ENCODE measurements at regions not wholly inside any gene's neighbourhood (a gene's known extent, or its start where the extent isn't known, plus 50 kb on each side); places are given as distances from the start of the nearest gene placed in this dataset.
"Not testable (repeated sequence)": the region's sequence is repeated elsewhere in the genome, so short reads cannot be mapped to it uniquely, and the experiment has no call there.

DNA sequence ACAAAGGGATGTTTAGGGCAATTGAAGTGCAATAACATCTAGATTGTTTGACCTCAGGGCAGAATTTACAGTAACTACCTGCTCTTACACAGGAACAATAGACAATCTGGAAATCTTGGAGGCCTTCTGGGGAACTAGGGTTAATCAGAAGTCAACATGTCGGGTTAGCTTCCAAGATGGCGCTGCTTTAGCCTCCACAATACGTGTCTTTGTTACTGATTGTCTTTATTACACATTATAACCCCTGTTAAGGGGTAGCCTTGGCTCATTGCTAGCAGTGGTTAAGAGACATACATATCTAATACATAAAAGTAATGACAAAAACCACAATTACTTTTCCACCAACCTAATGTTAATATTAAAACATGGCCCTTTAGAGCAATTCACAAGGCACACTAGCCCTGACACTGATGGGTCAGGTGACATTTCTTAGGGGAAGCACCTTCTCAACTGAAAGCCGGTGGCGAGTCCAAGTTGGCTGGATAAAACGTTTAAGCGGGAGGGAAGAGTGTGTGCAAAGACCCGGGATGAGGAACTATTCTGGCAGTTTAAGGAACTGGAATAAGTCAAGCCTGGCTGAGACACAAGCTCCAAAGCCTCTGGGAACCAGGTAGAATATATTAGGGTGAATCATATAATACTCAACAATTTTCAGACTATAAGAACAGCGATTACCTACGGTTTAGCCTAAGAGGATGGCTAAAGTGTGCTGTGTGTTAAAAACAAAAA is 236.9 kb downstream of the BCAS1 start:
- DNase-seq: no peak

GRCh38 chr20:53832499-53832898 is 237.9 kb downstream of the BCAS1 start:
- DNase-seq: no peak

DNA sequence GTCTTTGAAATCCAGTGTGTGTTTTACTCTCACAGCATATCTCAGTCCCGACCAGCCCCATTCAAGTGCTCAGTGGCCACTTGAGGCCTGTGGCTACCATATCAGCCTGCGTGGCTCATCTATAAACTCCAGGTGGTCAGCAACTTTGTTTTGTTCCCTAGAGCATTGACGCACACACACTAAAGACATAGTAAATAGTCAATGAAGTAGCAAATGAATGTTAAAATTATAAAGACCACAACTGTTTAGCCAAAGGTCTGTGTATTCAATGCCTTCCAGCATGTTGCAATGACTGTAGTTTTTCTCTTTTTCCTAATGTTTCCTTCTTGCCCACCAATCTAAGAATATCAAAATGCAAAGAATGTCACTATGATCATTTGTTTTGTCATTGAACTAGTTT is 238.2 kb upstream of the ZNF217 start:
- DNase-seq: no peak

- DNase-seq: no peak
Observed at GRCh38 chr20:53831228-53831627, 237.6 kb upstream of the ZNF217 start.

DNA sequence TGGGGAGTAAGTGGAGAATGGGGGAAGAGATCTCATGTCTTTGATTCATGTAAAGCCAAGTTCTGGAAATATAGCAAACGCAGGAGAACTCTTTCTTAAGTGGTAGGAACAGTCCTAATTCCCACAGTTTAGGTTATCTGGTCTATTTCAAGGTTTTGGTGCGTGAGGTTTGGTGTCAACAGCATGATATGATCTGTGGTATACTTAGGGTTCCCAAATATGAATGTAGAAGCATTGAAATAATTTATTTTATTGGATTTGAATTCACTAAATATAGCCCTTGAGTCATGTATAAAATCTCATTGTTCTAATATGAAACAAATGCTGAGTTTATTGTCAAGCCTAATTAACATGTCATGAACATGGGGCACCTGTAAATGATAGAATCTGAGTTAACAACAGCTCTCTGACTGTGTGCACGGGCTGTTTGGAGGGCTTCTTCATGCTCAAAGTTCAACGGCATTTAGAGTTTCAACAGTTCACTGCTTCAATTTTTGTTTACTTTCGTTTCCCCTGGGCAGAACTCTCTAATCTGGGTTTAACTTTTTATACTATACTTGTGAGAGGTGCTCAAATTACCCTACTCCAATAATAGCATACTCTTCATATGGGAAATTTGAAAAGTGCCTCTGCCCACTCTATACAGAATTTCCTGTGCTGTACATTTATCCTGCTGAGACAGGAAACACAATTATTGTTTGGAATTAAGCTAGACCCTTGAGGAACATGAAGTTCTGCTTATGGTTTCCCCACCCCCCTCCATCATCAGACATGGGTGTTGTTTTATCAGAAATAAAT is 236.3 kb upstream of the ZNF217 start:
- no peak for DNase-seq

DNA sequence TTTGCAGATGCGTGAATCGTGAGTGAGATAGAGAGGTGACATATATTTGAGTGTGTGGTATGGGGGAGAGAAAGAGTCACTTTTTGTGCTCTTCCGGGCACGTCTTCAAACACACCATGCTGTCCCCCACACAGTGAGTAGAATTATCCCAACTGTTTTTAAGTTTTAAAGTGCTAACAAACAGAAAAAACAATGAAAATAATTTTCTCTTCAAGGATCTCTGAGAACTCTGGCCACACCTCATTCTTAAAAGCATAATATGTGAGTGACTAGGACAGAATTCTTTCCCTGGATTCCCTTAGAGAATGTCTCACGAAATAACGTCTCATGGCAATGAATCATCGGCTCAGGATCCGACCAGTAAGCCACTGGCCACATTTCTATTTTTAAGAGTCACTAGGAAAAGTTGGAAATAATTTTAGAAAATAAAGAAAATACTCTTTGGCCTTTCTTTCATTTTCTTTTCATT is 235.7 kb upstream of the ZNF217 start:
- no peak for DNase-seq

DNA sequence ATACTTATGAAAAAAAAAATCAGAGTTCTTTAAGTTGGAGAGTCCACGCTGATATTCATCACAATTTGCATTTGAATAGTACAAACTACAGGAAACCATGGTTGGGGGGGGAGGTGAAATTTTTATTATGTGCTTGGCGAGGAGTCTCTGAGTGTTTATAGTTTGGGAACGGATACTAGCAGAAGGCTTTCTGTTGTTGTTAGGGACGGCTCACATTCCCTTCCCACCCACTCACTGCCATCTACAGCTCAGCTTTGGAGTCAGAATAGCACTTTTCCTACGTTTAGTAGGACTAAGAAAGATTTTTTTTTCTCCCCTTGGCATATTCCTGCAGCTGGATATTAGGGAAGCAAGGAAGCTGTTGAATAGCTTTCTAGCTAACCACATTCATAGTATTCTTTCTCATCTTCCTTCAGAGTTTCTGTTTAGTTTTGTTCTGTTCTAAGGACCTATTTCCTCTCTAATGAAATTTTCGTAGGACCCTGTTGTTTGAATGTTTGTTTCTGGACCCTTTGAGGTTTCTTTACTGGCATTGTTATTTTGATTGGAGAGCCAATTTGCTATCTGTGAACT is 235.1 kb upstream of the ZNF217 start:
- DNase-seq: no peak

DNA sequence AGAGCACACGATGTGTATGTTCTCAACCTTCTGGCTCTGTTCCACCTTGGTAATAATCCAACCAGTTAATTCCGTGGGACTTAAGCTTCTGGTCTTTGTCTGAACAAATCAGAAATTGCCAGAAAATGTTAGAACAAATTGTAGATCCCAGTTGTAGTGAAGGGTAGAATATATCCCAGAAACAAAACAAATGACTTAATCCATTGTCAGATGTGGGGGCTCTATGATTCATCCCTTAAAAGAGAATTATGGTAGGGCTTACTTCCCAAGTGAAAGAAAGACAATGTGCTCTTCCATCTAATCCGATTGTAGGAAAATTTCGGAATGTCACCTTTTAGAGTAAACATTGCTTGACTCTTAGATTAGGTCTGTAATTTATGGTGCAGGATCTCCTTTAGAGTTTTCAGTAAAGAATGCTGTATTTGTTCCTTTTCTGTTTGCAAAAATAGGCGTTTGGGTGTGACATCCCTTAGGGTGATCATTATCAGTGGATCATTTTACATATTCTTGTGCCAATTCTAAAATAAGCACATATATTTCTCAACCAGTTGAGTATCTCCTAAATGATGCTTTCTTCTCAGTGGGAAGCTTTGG is 234.5 kb upstream of the ZNF217 start:
- DNase-seq: no peak

DNA sequence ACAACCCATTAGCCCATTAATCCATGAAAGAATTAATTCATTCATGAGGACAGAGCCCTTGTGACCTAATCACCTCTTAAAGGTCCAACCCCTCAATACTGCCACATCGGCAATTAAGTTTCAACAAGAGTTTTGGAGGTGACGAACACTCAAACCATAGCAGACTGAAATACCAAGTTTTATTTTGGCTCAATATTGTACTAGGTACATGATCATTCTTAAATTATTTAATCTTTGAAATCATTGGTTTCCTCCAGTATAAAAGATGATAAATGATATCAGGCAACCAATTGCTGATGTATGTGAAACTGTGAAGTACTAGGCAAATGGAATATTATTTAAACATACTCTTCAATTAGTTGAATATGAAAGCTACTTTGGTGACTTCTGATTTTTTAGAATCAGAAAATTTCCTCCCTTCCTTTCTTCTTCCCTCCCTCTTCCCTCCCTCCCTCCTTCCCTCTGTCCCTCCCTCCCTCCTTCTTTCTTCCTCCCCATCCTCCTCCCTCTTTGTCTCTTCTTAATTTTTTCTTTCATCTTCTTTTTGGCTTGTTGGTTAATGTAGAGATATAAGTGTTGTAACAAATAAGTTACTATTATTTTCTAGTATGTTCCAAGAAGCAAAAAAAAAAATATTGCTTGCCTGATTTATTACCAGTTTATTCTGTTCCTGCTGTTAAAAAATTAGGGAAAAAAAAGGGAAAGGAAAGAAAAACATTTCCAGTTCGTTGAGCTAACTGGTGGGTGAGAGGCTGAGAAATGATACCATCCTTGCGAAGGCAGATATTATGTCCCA is 233.9 kb upstream of the ZNF217 start:
- DNase-seq: no peak

DNA sequence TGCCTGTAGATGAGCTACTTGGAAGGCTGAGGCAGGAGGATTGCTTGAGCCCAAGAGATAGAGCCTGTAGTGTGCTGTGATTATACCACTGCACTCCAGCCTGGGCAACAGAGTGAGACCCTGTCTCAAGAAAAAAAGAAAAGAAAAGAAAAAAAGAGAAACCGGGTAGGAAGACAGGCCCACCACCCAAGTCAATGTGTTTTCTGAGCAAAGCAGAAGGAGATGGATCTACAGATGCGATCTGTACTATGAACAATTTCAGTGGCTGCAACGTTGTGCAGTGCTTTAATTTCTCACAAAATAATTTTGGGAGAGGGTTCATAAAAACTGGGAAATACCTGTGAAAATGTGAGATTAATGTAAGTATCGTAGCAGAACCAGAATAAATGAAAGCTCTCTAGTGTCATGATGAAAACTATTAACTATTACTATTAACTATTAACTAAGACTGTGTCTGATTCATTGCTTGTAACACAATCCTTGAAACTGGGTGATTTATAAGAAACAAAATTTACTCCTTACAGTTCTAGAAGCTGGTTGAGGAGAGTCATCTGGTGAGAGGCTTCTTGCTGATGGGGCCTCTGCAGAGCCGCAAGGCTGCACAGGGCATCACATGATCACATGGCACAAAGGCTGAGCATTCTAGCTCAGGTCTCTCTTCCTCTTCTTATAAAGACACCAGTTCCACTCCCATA is 233.1 kb upstream of the ZNF217 start:
- no peak for DNase-seq

- DNase-seq: no peak
Observed at GRCh38 chr20:53826090-53826489, 232.5 kb upstream of the ZNF217 start.

- DNase-seq: no peak
Observed at GRCh38 chr20:53825282-53825681, 231.6 kb upstream of the ZNF217 start.

DNA sequence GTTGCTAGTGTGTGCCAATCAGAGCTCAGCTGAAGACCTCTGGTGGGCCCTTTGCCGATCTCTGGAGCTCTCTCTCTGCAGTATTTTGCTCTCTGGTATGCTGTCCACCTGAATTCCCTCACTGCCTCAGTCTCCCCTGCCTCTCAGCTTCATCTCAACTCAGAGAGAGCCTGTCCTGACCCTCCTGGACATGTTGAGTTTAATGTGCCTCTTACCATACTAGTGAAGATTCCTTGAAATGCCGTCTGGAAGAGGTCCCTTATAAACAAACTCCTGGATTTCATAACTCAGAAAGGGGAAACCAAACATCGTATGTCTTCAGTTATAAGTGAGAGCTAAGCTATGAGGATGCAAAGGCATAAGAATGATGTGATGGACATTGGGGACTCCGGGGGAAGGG is 231.1 kb upstream of the ZNF217 start:
- DNase-seq: no peak

- no peak for DNase-seq
Observed at GRCh38 chr20:53823121-53823764, 229.6 kb upstream of the ZNF217 start.

GRCh38 chr20:53822534-53822933 is 228.9 kb upstream of the ZNF217 start:
- DNase-seq: no peak

DNA sequence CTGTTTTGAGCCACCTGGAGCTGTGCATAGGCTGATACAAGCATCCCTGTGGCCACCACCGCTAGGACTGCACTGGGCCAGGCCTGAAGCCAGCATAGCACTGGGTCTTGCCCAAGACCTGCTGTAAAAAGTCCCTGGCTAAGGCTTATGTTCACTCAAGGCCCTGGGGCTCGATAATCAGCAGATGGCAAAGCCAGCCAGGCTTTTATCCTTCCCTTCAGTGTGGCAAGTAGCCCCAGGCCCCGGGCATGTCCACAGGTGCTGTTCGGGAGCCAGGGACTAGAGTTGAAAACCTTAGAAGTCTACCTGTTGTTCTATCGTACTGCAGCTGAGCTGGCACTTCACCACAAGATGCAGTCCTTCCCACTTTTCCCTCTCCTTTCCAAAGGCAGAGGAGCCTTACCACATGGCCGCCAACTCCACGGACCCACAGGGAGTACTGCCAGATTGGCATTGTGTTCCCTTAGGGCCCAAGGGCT is 226.4 kb upstream of the ZNF217 start:
- DNase-seq: no peak

DNA sequence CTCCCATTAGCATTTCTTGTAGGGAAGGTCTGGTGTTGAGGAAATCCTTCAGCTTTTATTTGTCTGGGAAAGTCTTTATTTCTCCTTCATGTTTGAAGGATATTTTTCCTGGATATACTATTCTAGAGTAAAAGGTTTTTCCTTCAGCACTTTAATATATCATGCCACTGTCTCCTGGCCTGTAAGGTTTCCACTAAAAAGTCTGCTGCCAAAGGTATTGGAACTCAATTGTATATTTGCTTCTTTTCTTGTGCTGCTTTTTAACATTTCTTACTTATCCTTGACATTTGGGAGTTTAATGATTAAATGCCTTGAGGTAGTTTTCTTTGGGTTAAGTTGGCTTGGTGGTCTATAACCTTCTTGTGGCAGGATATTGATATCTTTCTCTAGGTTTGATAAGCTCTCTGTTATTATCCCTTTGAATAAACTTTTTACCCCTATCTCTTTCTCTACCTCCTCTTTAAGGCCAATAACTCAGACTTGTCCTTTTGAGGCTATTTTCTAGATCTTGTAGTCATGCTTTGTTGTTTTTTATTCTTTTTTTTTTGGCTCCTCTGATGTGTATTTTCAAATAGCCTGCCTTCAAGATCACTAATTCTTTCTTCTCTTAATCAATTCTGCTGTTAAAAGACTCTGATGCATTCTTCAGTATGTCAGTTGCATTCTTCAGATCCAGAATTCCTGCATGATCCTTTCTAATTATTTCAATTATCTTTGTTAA is 225.0 kb upstream of the ZNF217 start:
- DNase-seq: no peak

DNA sequence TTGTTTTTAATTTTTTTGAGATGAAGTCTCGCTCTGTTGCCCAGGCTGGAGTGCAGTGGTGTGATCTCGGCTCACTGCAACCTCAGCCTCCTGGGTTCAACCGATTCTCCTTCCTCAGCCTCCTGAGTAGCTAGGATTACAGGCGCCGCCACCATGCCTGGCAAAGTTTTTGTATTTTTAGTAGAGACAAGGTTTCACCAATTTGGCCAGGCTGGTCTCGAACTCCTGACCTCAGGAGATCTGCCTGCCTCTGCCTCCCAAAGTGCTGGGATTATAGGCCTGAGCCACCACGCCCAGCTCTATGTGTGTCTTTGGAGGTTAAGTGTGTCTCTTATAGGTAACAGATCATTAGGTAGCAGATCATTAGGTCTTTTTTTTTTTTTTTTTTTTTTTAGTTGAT is 223.9 kb upstream of the ZNF217 start:
- not testable (repeated sequence) for DNase-seq

- DNase-seq: no peak
Observed at GRCh38 chr20:53816872-53817398, 223.3 kb upstream of the ZNF217 start.

GRCh38 chr20:53815509-53815908 is 221.9 kb upstream of the ZNF217 start:
- DNase-seq: no peak
